Left ventricle myocardium inferior (tissue), 1 donor: ENCODE measurements at regions not wholly inside any gene's neighbourhood (a gene's known extent, or its start where the extent isn't known, plus 50 kb on each side); places are given as distances from the start of the nearest gene placed in this dataset.
"Not testable (repeated sequence)": the region's sequence is repeated elsewhere in the genome, so short reads cannot be mapped to it uniquely, and the experiment has no call there.

Experiments
- DNase-seq: peaks from one replicate; pipeline ENCODE4 v3.0.0-alpha.2; 2020
- H3K27ac ChIP-seq: fragments of 200-600 bp; replicated peaks from 2 replicates; pipeline ENCODE4 v1.8.0; 2021
- H3K27me3 ChIP-seq: fragments of 200-600 bp; 2 replicates; pipeline ENCODE4 v1.8.0; 2021; ENCODE audit warnings: low read depth
- H3K36me3 ChIP-seq: fragments of 200-600 bp; 2 replicates; pipeline ENCODE4 v1.8.0; 2021
- H3K4me1 ChIP-seq: fragments of 200-600 bp; 2 replicates; pipeline ENCODE4 v1.8.0; 2021
- H3K4me3 ChIP-seq: fragments of 200-600 bp; 2 replicates; pipeline ENCODE4 v1.8.0; 2021; ENCODE audit warnings: mild to moderate bottlenecking, moderate library complexity
- H3K9me3 ChIP-seq: fragments of 200-600 bp; replicated peaks from 2 replicates; pipeline ENCODE4 v1.8.0; 2021
- CTCF ChIP-seq: fragments of 200-600 bp; IDR thresholded peaks from 2 replicates; pipeline ENCODE4 v1.8.0; 2021; ENCODE audit warnings: antibody characterized with exemption, mild to moderate bottlenecking, borderline replicate concordance
- intact Hi-C: fragments of 100-400 bp; cut with micrococcal nuclease; formaldehyde crosslinking; loops from one replicate; pipeline ENCODE4 v1.11.0; 2022
- donor health status: DM: no; HTN: yes; CAD: no; lungs with severe emphysema.

GRCh38 chr3:194189243-194189791 is 53.4 kb downstream of the HES1 start:
- Histone ChIP-seq H3K27ac (no peak overlapping the region), H3K4me3 (no peak overlapping the region), H3K27me3 (no peaks in the 10 kb centered on the region), H3K4me1 (peaks cover 15% of the 10 kb centered on the region), H3K36me3 (no peaks in the 10 kb centered on the region), H3K9me3 (peaks cover 5% of the 10 kb centered on the region)
- intact Hi-C loops: no loop called here
- TF ChIP-seq CTCF: no peak
- DNase-seq: no peak

- H3K36me3 ChIP-seq, H3K27ac ChIP-seq, H3K4me3 ChIP-seq, H3K9me3 ChIP-seq, H3K27me3 ChIP-seq, intact Hi-C loops, DNase-seq: not testable (repeated sequence)
- H3K4me1 ChIP-seq: peaks cover 12% of the 10 kb centered on the region
These were observed 55.9 kb downstream of the HES1 start for GRCh38 chr3:194191850-194192249.

GRCh38 chr3:194194051-194194756 is 58.3 kb downstream of the HES1 start:
- peaks cover 5% of the 10 kb centered on the region for H3K9me3 ChIP-seq
- H3K27ac ChIP-seq: no peak overlapping the region
- DNase-seq: no peak
- no peaks in the 10 kb centered on the region for H3K36me3 ChIP-seq
- H3K4me3 ChIP-seq: no peak overlapping the region
- intact Hi-C loops: no loop called here
- H3K27me3 ChIP-seq: no peaks in the 10 kb centered on the region
- peaks cover 9% of the 10 kb centered on the region for H3K4me1 ChIP-seq
- TF ChIP-seq CTCF: no peak

GRCh38 chr3:194194757-194195085 is 58.8 kb downstream of the HES1 start:
- no peaks in the 10 kb centered on the region for H3K36me3 ChIP-seq
- no peaks in the 10 kb centered on the region for H3K27me3 ChIP-seq
- TF ChIP-seq CTCF: no peak
- peaks cover 5% of the 10 kb centered on the region for H3K9me3 ChIP-seq
- intact Hi-C loops: no loop called here
- no peak overlapping the region for H3K4me3 ChIP-seq
- H3K4me1 ChIP-seq: peaks cover 4% of the 10 kb centered on the region
- no peak for DNase-seq
- H3K27ac ChIP-seq: no peak overlapping the region

GRCh38 chr3:194195611-194196010 is 59.7 kb downstream of the HES1 start:
- peaks cover 9% of the 10 kb centered on the region for H3K4me1 ChIP-seq
- H3K9me3 ChIP-seq: peaks cover 5% of the 10 kb centered on the region
- no peak for TF ChIP-seq CTCF
- no peak for DNase-seq
- no peak overlapping the region for H3K4me3 ChIP-seq
- H3K27ac ChIP-seq: no peak overlapping the region
- intact Hi-C loops: no loop called here
- H3K27me3 ChIP-seq: no peaks in the 10 kb centered on the region
- H3K36me3 ChIP-seq: no peaks in the 10 kb centered on the region

GRCh38 chr3:194196876-194197275 is 60.9 kb downstream of the HES1 start:
- Histone ChIP-seq H3K9me3 (no peaks in the 10 kb centered on the region), H3K27me3 (no peaks in the 10 kb centered on the region), H3K4me1 (peaks cover 16% of the 10 kb centered on the region), H3K36me3 (no peaks in the 10 kb centered on the region), H3K4me3 (no peak overlapping the region), H3K27ac (no peak overlapping the region)
- intact Hi-C loops: no loop called here
- DNase-seq: no peak
- no peak for TF ChIP-seq CTCF
